ENCODE measurements at regions not wholly inside any gene's neighbourhood (a gene's known extent, or its start where the extent isn't known, plus 50 kb on each side); places are given as distances from the start of the nearest gene placed in this dataset.

DNA sequence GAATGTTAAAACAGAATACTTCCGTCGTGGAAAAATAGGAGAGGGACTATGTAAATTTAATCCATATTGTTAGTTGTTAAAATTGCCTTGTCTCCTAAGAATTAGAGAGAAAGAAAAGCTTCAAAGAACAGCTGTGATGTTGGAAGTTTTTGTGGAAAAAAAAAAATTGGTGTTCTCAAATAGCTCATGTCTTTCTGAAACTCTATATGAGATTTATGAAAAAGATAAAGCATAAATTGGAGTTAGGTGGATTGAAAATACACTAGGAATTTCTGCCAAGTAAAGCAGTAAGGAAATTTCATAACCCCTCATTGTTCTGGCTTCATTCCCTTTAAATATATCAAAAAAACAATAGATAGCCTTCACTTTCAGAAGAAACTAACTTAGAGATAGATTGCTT lies 274.0 kb upstream of the ADAMTS5 start:
- TF ChIP-seq, protein P1, sequence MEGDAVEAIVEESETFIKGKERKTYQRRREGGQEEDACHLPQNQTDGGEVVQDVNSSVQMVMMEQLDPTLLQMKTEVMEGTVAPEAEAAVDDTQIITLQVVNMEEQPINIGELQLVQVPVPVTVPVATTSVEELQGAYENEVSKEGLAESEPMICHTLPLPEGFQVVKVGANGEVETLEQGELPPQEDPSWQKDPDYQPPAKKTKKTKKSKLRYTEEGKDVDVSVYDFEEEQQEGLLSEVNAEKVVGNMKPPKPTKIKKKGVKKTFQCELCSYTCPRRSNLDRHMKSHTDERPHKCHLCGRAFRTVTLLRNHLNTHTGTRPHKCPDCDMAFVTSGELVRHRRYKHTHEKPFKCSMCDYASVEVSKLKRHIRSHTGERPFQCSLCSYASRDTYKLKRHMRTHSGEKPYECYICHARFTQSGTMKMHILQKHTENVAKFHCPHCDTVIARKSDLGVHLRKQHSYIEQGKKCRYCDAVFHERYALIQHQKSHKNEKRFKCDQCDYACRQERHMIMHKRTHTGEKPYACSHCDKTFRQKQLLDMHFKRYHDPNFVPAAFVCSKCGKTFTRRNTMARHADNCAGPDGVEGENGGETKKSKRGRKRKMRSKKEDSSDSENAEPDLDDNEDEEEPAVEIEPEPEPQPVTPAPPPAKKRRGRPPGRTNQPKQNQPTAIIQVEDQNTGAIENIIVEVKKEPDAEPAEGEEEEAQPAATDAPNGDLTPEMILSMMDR (IDR thresholded peaks at IDR 0.05; ENCODE audit: low read depth, low read length), result no peak
- TF ChIP-seq POLR2A (IDR thresholded peaks at IDR 0.05; ENCODE audit: extremely low read depth, insufficient read length), result no peak
- TF ChIP-seq MYC (IDR thresholded peaks at IDR 0.05; ENCODE audit: low read depth, low read length), result no peak

Measured in NB4 (cell line).